ENCODE measurements at regions not wholly inside any gene's neighbourhood (a gene's known extent, or its start where the extent isn't known, plus 50 kb on each side); places are given as distances from the start of the nearest gene placed in this dataset.
"Not testable (repeated sequence)": the region's sequence is repeated elsewhere in the genome, so short reads cannot be mapped to it uniquely, and the experiment has no call there.

DNA sequence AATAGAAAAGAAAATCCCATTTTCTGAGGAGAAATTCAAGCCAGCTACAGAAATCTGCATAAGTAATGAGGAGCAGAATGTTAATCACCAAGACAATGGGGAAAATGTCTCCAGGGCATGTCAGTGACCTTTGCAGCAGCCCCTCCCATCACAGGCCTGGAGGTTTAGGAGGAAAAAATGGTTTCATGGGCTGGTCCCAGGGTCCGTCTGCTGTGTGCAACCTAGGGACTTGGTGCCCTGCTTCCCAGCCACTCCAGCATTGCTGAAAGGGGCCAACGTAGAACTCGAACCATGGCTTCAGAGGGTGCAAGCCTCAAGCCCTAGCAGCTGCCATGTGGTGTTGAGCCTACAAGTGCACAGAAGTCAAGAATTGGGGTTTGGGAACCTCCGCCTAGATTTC, 116.8 kb downstream of the ENC1 start:
- Mint-ChIP-seq H3K9me3 (peaks cover 8 to 35% (median 16%) of the 10 kb centered on the region in 11 donors), H3K36me3 (peaks cover 0 to 24% (median 7%) of the 10 kb centered on the region in 5 donors), H3K27me3 (peaks cover 3 to 35% (median 4%) of the 10 kb centered on the region in 5 donors)
- H3K4me3 Mint-ChIP-seq; H3K4me1 Mint-ChIP-seq; H3K27ac Mint-ChIP-seq; H3K36me3 ChIP-seq (ENCODE audit: control insufficient read depth in 2 of 3, insufficient read depth in 3 of 3, low read length in 3 of 3); H3K27me3 ChIP-seq (ENCODE audit: control insufficient read depth in 2 of 2, insufficient read depth in 2 of 2, low read length in 2 of 2); ATAC-seq; DNase-seq; POLR2A ChIA-PET; H3K4me3 ChIP-seq (ENCODE audit: low read length); intact Hi-C loops (cut with micrococcal nuclease); CTCF ChIA-PET; H3K4me1 ChIP-seq (ENCODE audit: control insufficient read depth in 2 of 2, insufficient read depth in 2 of 2, low read length in 2 of 2); H3K27ac ChIP-seq (ENCODE audit: low read depth, low read length); H3K9me3 ChIP-seq (ENCODE audit: control insufficient read depth in 2 of 3, low read length in 3 of 3): not testable (repeated sequence)

DNA sequence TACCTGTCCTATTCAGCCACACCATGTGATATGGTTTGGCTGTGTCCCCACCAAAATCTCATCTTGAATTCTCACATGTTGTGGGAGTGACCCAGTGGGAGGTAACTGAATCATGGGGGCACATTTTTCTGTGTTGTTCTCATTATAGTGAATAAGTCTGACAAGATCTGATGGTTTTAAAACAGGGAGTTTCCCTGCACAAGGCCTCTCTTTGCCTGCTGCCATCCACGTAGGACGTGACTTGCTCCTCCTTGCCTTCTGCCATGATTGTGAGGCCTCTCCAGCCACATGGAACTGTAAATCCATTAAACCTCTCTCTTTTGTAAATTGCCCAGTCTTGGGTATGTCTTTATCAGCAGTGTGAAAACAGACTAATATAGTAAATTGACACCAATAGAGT, 117.7 kb downstream of the ENC1 start:
- H3K4me3 Mint-ChIP-seq; DNase-seq; H3K9me3 ChIP-seq (ENCODE audit: control insufficient read depth in 2 of 3, low read length in 3 of 3); intact Hi-C loops (cut with micrococcal nuclease); H3K27ac Mint-ChIP-seq; CTCF ChIA-PET; H3K27ac ChIP-seq (ENCODE audit: low read depth, low read length); H3K4me3 ChIP-seq (ENCODE audit: low read length); POLR2A ChIA-PET; H3K4me1 Mint-ChIP-seq; H3K27me3 ChIP-seq (ENCODE audit: control insufficient read depth in 2 of 2, insufficient read depth in 2 of 2, low read length in 2 of 2); H3K4me1 ChIP-seq (ENCODE audit: control insufficient read depth in 2 of 2, insufficient read depth in 2 of 2, low read length in 2 of 2); ATAC-seq; H3K36me3 ChIP-seq (ENCODE audit: control insufficient read depth in 2 of 3, insufficient read depth in 3 of 3, low read length in 3 of 3): not testable (repeated sequence)
- Mint-ChIP-seq H3K27me3 (peaks cover 3 to 35% (median 4%) of the 10 kb centered on the region in 5 donors), H3K36me3 (peaks cover 0 to 24% (median 7%) of the 10 kb centered on the region in 5 donors), H3K9me3 (peaks cover 8 to 35% (median 16%) of the 10 kb centered on the region in 11 donors)

DNA sequence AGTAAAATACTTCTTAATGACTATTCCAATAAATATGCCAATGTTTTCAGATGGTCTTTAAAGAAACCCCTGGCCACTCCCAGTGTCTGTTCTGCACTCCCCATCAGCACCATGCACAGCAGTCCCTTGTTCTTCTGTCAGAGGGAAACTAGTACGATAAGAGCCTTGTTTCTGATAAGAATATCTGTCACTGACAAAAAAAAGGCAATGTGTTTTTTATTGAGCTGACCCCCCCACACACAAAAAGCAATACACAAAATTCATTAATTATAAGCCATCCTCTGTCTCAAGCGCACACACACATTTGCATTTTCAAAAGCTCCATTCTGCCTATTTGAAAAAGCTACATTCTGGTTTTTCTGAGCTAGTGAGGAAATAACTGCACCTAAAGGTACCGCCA, 119.1 kb downstream of the ENC1 start:
- H3K4me1 Mint-ChIP-seq: no peaks in the 10 kb centered on the region
- intact Hi-C loops (cut with micrococcal nuclease): no loop called here
- CTCF ChIA-PET: no interaction called here

DNA sequence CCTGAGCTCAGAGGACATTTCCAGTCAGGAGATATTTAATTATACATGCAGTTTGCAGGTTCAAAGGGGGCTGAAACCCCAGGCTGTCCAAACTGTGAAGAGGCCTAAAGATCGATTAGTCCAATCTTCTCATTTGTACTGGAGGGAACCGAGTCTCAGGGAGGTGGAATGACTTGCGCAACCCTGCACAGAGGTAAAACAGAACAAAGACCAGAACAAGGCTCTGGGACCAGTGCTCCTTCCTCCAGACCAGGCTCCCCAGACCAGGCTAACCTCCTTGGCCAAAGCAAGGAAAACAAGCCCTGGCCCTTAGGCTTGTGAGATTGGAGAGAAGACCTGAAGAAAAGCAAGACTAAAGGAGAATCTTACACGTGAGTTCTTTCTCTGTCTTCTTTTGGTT, 120.8 kb downstream of the ENC1 start:
- no peaks in the 10 kb centered on the region for H3K36me3 ChIP-seq (ENCODE audit: control insufficient read depth in 2 of 3, insufficient read depth in 3 of 3, low read length in 3 of 3)
- H3K27ac Mint-ChIP-seq: no peak overlapping the region
- no peaks in the 10 kb centered on the region for H3K4me1 ChIP-seq (ENCODE audit: control insufficient read depth in 2 of 2, insufficient read depth in 2 of 2, low read length in 2 of 2)
- intact Hi-C loops (cut with micrococcal nuclease): no loop called here
- ChIA-PET POLR2A (no interaction called here), CTCF (no interaction called here)
- no peak overlapping the region for H3K27ac ChIP-seq (ENCODE audit: low read depth, low read length)
- no peaks in the 10 kb centered on the region for H3K27me3 ChIP-seq (ENCODE audit: control insufficient read depth in 2 of 2, insufficient read depth in 2 of 2, low read length in 2 of 2)
- no peak for DNase-seq
- peaks cover 8 to 28% (median 14%) of the 10 kb centered on the region in 11 donors for H3K9me3 Mint-ChIP-seq
- H3K4me3 Mint-ChIP-seq: no peak overlapping the region
- H3K9me3 ChIP-seq (ENCODE audit: control insufficient read depth in 2 of 3, low read length in 3 of 3): peaks cover 0 to 4% (median 0%) of the 10 kb centered on the region in 3 experiments
- peaks cover 6 to 41% (median 12%) of the 10 kb centered on the region in 5 donors for H3K27me3 Mint-ChIP-seq
- no peaks in the 10 kb centered on the region for H3K4me1 Mint-ChIP-seq
- no peak overlapping the region for H3K4me3 ChIP-seq (ENCODE audit: low read length)
- no peak for ATAC-seq
- peaks cover 0 to 18% (median 7%) of the 10 kb centered on the region in 5 donors for H3K36me3 Mint-ChIP-seq

More for the DNA sequence above, 119.1 kb downstream of the ENC1 start:
- no peak overlapping the region for H3K4me3 ChIP-seq (ENCODE audit: low read length)
- H3K27ac ChIP-seq (ENCODE audit: low read depth, low read length): no peak overlapping the region
- H3K9me3 ChIP-seq (ENCODE audit: control insufficient read depth in 2 of 3, low read length in 3 of 3): peaks cover 0 to 4% (median 0%) of the 10 kb centered on the region in 3 experiments
- H3K36me3 Mint-ChIP-seq: peaks cover 0 to 24% (median 7%) of the 10 kb centered on the region in 5 donors
- peaks cover 8 to 35% (median 16%) of the 10 kb centered on the region in 11 donors for H3K9me3 Mint-ChIP-seq
- POLR2A ChIA-PET: no interaction called here
- no peak overlapping the region for H3K4me3 Mint-ChIP-seq
- no peaks in the 10 kb centered on the region for H3K4me1 ChIP-seq (ENCODE audit: control insufficient read depth in 2 of 2, insufficient read depth in 2 of 2, low read length in 2 of 2)
- no peak for ATAC-seq
- peaks cover 4 to 35% (median 5%) of the 10 kb centered on the region in 5 donors for H3K27me3 Mint-ChIP-seq
- H3K27me3 ChIP-seq (ENCODE audit: control insufficient read depth in 2 of 2, insufficient read depth in 2 of 2, low read length in 2 of 2): no peaks in the 10 kb centered on the region
- peak overlapping the region in 1 of 9 donors; percentile 10 for H3K27ac Mint-ChIP-seq
- H3K36me3 ChIP-seq (ENCODE audit: control insufficient read depth in 2 of 3, insufficient read depth in 3 of 3, low read length in 3 of 3): no peaks in the 10 kb centered on the region
- no peak for DNase-seq

DNA sequence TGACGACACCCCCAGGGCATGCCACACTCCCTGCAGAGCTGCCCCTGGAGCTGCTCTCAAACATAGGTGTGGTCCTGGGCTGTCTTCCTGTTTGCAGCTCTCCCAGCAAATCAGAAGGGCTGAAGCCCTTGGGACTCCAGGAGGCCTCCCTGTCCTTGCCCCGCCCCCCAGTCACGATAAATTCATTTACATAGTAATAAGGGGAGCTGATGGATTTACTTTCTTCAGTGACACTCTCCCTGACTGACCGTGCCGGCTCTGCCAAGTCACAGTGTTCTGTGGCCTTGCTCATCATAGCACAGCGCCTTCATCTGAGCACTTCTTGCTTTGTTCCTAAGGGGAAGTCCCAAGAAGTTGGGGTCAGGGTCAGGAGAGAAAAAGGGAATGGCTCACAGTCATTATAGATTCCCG, 121.4 kb downstream of the ENC1 start:
- peaks cover 0 to 14% (median 7%) of the 10 kb centered on the region in 5 donors for H3K36me3 Mint-ChIP-seq
- Histone ChIP-seq H3K36me3 (ENCODE audit: control insufficient read depth in 2 of 3, insufficient read depth in 3 of 3, low read length in 3 of 3) (no peaks in the 10 kb centered on the region), H3K27ac (ENCODE audit: low read depth, low read length) (no peak overlapping the region), H3K4me1 (ENCODE audit: control insufficient read depth in 2 of 2, insufficient read depth in 2 of 2, low read length in 2 of 2) (no peaks in the 10 kb centered on the region), H3K27me3 (ENCODE audit: control insufficient read depth in 2 of 2, insufficient read depth in 2 of 2, low read length in 2 of 2) (no peaks in the 10 kb centered on the region), H3K4me3 (ENCODE audit: low read length) (no peak overlapping the region), H3K9me3 (ENCODE audit: control insufficient read depth in 2 of 3, low read length in 3 of 3) (peaks cover 0 to 4% (median 0%) of the 10 kb centered on the region in 3 experiments)
- DNase-seq: no peak
- H3K27ac Mint-ChIP-seq: peak overlapping the region in 1 of 9 donors; percentile 78
- H3K9me3 Mint-ChIP-seq: peaks cover 8 to 23% (median 14%) of the 10 kb centered on the region in 11 donors
- POLR2A ChIA-PET: no interaction called here
- no peak overlapping the region for H3K4me3 Mint-ChIP-seq
- ATAC-seq: no peak
- H3K4me1 Mint-ChIP-seq: no peaks in the 10 kb centered on the region
- intact Hi-C loops (cut with micrococcal nuclease): no loop called here
- peaks cover 9 to 43% (median 15%) of the 10 kb centered on the region in 5 donors for H3K27me3 Mint-ChIP-seq
- CTCF ChIA-PET: no interaction called here

DNA sequence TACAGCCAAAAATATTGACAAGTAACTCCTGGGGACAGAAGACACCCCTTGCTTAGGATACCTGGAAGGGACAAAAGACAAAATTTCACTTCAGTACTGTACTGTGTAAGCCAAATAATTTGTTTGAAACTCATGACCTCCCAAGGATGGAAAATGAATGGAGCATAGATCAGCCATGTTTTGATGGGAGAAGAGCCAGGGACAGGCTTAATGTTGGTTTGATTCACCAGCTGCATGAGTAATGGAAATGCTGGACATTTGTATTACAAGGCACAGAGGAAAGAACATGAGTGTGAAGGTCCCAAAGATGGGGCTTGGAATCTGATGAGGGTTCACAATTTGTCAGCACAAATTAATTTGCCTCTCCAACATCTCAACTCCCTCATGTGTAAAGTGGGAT, 122.8 kb downstream of the ENC1 start:
- peaks cover 0 to 9% (median 3%) of the 10 kb centered on the region in 11 donors for H3K9me3 Mint-ChIP-seq
- H3K27ac Mint-ChIP-seq: no peak overlapping the region
- H3K4me3 ChIP-seq (ENCODE audit: low read length): no peak overlapping the region
- peaks cover 0 to 3% (median 0%) of the 10 kb centered on the region in 3 experiments for H3K9me3 ChIP-seq (ENCODE audit: control insufficient read depth in 2 of 3, low read length in 3 of 3)
- no peak overlapping the region for H3K27ac ChIP-seq (ENCODE audit: low read depth, low read length)
- DNase-seq (no peak), ATAC-seq (no peak)
- no peak overlapping the region for H3K4me3 Mint-ChIP-seq
- H3K36me3 Mint-ChIP-seq: no peaks in the 10 kb centered on the region
- no peaks in the 10 kb centered on the region for H3K4me1 Mint-ChIP-seq
- intact Hi-C loops (cut with micrococcal nuclease): no loop called here
- H3K27me3 Mint-ChIP-seq: peaks cover 9 to 31% (median 22%) of the 10 kb centered on the region in 5 donors
- POLR2A ChIA-PET: no interaction called here
- H3K4me1 ChIP-seq (ENCODE audit: control insufficient read depth in 2 of 2, insufficient read depth in 2 of 2, low read length in 2 of 2): no peaks in the 10 kb centered on the region
- no peaks in the 10 kb centered on the region for H3K36me3 ChIP-seq (ENCODE audit: control insufficient read depth in 2 of 3, insufficient read depth in 3 of 3, low read length in 3 of 3)
- CTCF ChIA-PET: no interaction called here
- H3K27me3 ChIP-seq (ENCODE audit: control insufficient read depth in 2 of 2, insufficient read depth in 2 of 2, low read length in 2 of 2): no peaks in the 10 kb centered on the region

DNA sequence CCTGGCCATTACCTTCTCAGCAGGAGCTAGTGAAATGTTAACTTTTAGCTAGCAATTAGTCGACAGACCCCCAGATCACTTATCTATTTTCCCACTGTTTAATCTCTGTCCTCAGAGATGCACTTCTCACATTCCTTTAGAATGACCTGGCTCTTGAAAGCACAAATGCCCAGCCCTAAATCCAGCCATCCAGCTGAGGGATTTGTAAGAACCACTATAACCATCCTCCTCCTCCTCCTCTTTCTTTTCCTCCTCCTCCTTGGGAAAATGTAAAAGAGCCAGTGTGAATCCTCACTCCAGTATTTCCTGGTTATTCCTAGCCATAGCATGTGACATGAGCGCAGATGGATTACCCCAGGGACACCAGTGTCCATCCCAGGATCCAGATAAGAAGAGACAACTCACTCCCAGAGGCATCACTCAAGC, 124.3 kb downstream of the ENC1 start:
- no peak overlapping the region for H3K4me3 Mint-ChIP-seq
- ATAC-seq (no peak), DNase-seq (no peak)
- peaks cover 9 to 29% (median 22%) of the 10 kb centered on the region in 5 donors for H3K27me3 Mint-ChIP-seq
- no peaks in the 10 kb centered on the region for H3K27me3 ChIP-seq (ENCODE audit: control insufficient read depth in 2 of 2, insufficient read depth in 2 of 2, low read length in 2 of 2)
- ChIA-PET POLR2A (no interaction called here), CTCF (no interaction called here)
- no peak overlapping the region for H3K27ac ChIP-seq (ENCODE audit: low read depth, low read length)
- H3K4me3 ChIP-seq (ENCODE audit: low read length): no peak overlapping the region
- H3K4me1 ChIP-seq (ENCODE audit: control insufficient read depth in 2 of 2, insufficient read depth in 2 of 2, low read length in 2 of 2): no peaks in the 10 kb centered on the region
- H3K36me3 ChIP-seq (ENCODE audit: control insufficient read depth in 2 of 3, insufficient read depth in 3 of 3, low read length in 3 of 3): no peaks in the 10 kb centered on the region
- H3K4me1 Mint-ChIP-seq: no peaks in the 10 kb centered on the region
- intact Hi-C loops (cut with micrococcal nuclease): no loop called here
- no peaks in the 10 kb centered on the region for H3K9me3 Mint-ChIP-seq
- H3K27ac Mint-ChIP-seq: no peak overlapping the region
- no peaks in the 10 kb centered on the region for H3K9me3 ChIP-seq (ENCODE audit: control insufficient read depth in 2 of 3, low read length in 3 of 3)
- H3K36me3 Mint-ChIP-seq: no peaks in the 10 kb centered on the region
